B cell (primary cell): ENCODE measurements at regions not wholly inside any gene's neighbourhood (a gene's known extent, or its start where the extent isn't known, plus 50 kb on each side); places are given as distances from the start of the nearest gene placed in this dataset.

Experiments
- ATAC-seq: fragments of 200-7000 bp; cut with Tn5 transposase; one replicate; pipeline ENCODE4 v1.10.0; 2021; ENCODE audit warnings: low read depth, mild to moderate bottlenecking, moderate number of reproducible peaks, moderate library complexity
- CTCF ChIA-PET: fragments of 350-600 bp; sonication (Branson Sonifier 250); formaldehyde crosslinking; loops from one replicate; lab custom pipeline; 2021; ENCODE audit warnings: antibody characterized with exemption, inconsistent platforms; lab: Charles Lee
- POLR2A ChIA-PET: fragments of 350-600 bp; sonication (Branson Sonifier 250); formaldehyde crosslinking; loops from one replicate; lab custom pipeline; 2021; ENCODE audit warnings: antibody characterized with exemption; lab: Charles Lee
- DNase-seq: peaks from one replicate; pipeline ENCODE4 v3.0.0; 2013
- H2AFZ ChIP-seq: 2 replicates; pipeline ENCODE4 v1.6.1; 2012; ENCODE audit warnings: mild to moderate bottlenecking, low read depth, low read length; ENCODE audit not compliant: insufficient read depth, poor library complexity, severe bottlenecking
- H3K27ac ChIP-seq, 2 donors: 1 replicate in 1 of 2; 2 replicates in 1 of 2; pipeline ENCODE4 v1.5.1; 2012 to 2013; ENCODE audit warnings: low read length in 2 of 2, mild to moderate bottlenecking in 2 of 2, moderate library complexity in 1 of 2
- H3K27me3 ChIP-seq, 4 experiments: fragments of 200-600 bp in 1 of 4; sonication (generic) in 1 of 4; replicated peaks in 1 of 4; 1 replicate in 2 of 4; 2 replicates in 2 of 4; pipeline versions ENCODE4 v1.6.1 to v1.7.0; 2013 to 2016; ENCODE audit warnings: low read length in 3 of 4, mild to moderate bottlenecking in 2 of 4, mixed read lengths in 1 of 4, moderate library complexity in 1 of 4; ENCODE audit not compliant: insufficient read depth in 4 of 4, control insufficient read depth in 3 of 4; ENCODE audit errors: control extremely low read depth in 1 of 4
- H3K36me3 ChIP-seq, 2 experiments: replicated peaks in 1 of 2; 1 replicate in 1 of 2; 2 replicates in 1 of 2; pipeline versions ENCODE4 v1.6.1 to v1.7.1; 2013; ENCODE audit warnings: low read length in 1 of 2; ENCODE audit not compliant: insufficient read depth in 2 of 2, control insufficient read depth in 1 of 2; ENCODE audit errors: control extremely low read depth in 1 of 2, extremely low read depth in 1 of 2
- H3K4me1 ChIP-seq, 2 donors: fragments of 200-600 bp in 1 of 2; sonication (generic) in 1 of 2; 1 replicate in 1 of 2; 2 replicates in 1 of 2; pipeline versions ENCODE4 v1.5.1 to v1.6.1; 2013 to 2017; ENCODE audit warnings: low read length in 2 of 2; ENCODE audit not compliant: control insufficient read depth in 2 of 2, insufficient read depth in 2 of 2
- H3K4me2 ChIP-seq: replicated peaks from 2 replicates; pipeline ENCODE3; 2012; ENCODE audit warnings: mild to moderate bottlenecking, low read depth, low read length; ENCODE audit not compliant: poor library complexity, severe bottlenecking
- H3K4me3 ChIP-seq, 5 experiments: fragments of 200-600 bp in 1 of 5; sonication (generic) in 1 of 5; 1 replicate in 3 of 5; 2 replicates in 2 of 5; pipeline versions ENCODE4 v1.5.1 to v1.7.0; 2011 to 2016; ENCODE audit warnings: low read length in 4 of 5, mild to moderate bottlenecking in 4 of 5, low read depth in 2 of 5, control low read depth in 1 of 5, moderate library complexity in 1 of 5; ENCODE audit not compliant: insufficient read depth in 1 of 5; ENCODE audit errors: control extremely low read depth in 1 of 5, extremely low read depth in 1 of 5
- H3K79me2 ChIP-seq: fragments of 200-600 bp; sonication (generic); one replicate; pipeline ENCODE4 v1.6.0; 2016; ENCODE audit warnings: low read length; ENCODE audit not compliant: control insufficient read depth, insufficient read depth
- H3K9ac ChIP-seq: fragments of 200-600 bp; sonication (generic); 2 replicates; pipeline ENCODE4 v1.6.1; 2017; ENCODE audit warnings: mild to moderate bottlenecking, low read length, moderate library complexity
- H3K9me3 ChIP-seq, 3 donors: one replicate each; pipeline versions ENCODE4 v1.6.1 to v1.7.1; 2013; ENCODE audit warnings: low read length in 2 of 3; ENCODE audit not compliant: control insufficient read depth in 2 of 3, insufficient read depth in 1 of 3; ENCODE audit errors: control extremely low read depth in 1 of 3
- H4K20me1 ChIP-seq: 2 replicates; pipeline ENCODE4 v1.6.0; 2012; ENCODE audit warnings: mild to moderate bottlenecking, low read length; ENCODE audit not compliant: insufficient read depth, control insufficient read depth, poor library complexity, severe bottlenecking
- H3K27ac Mint-ChIP-seq: one replicate; pipeline ENCODE4 v1.8.0; 2021; ENCODE audit warnings: mixed read lengths
- H3K27me3 Mint-ChIP-seq: one replicate; pipeline ENCODE4 v1.8.0; 2021; ENCODE audit warnings: mixed read lengths
- H3K4me1 Mint-ChIP-seq: one replicate; pipeline ENCODE4 v1.8.0; 2021; ENCODE audit warnings: mixed read lengths
- H3K4me3 Mint-ChIP-seq: one replicate; pipeline ENCODE4 v1.8.0; 2021; ENCODE audit warnings: mixed read lengths
- H3K9me3 Mint-ChIP-seq: one replicate; pipeline ENCODE4 v1.8.0; 2022; ENCODE audit warnings: mixed read lengths; ENCODE audit not compliant: insufficient read depth
- EZH2 ChIP-seq: IDR thresholded peaks from 2 replicates; pipeline ENCODE4 v1.6.1; 2012; ENCODE audit warnings: borderline replicate concordance, low read depth, mild to moderate bottlenecking, moderate library complexity, low read length; ENCODE audit not compliant: insufficient read depth, poor library complexity, severe bottlenecking
- WGBS: methylation state at CpG from one replicate; pipeline ENCODE4 v1.1.5; 2013; ENCODE audit warnings: missing lambda C conversion rate; ENCODE audit not compliant: insufficient coverage; 5-methylcytosine and 5-hydroxymethylcytosine counted together
- intact Hi-C: fragments of 100-400 bp; cut with micrococcal nuclease; formaldehyde crosslinking; loops from one replicate; pipeline ENCODE4 v1.10.0; 2022
- TF ChIP-seq, protein P1 (sequence below): fragments of 200-600 bp; IDR thresholded peaks from one replicate; pipeline ENCODE4 v1.8.0; 2022; ENCODE audit warnings: antibody characterized with exemption, mild to moderate bottlenecking

DNA sequence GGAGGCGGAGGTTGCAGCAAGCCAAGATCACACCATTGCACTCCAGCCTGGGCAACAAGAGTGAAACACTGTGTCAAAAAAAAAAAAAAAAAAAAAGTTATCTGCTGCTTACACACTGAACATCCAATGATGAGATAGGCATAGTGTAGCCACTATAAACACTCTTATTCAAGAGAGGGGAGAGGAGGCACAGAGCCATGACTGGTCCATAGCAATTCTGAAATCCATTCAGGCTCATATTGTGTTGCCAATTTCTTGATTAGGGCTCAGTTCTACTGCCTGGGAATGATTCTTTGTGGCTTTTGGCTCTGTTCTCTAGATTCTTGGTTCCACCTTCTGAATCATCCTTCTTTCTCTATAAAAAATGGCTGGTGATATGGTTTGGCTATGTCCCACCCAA, 136.1 kb downstream of the ZFP36L2 start:
- no peaks in the 10 kb centered on the region for H3K36me3 ChIP-seq
- Mint-ChIP-seq H3K27ac (peak overlapping the region; percentile 32), H3K4me1 (peaks cover 2% of the 10 kb centered on the region), H3K4me3 (no peak overlapping the region), H3K27me3 (no peaks in the 10 kb centered on the region), H3K9me3 (peaks cover 8% of the 10 kb centered on the region)
- H3K4me1 ChIP-seq: no peaks in the 10 kb centered on the region
- no peak for TF ChIP-seq EZH2
- TF ChIP-seq, protein P1, sequence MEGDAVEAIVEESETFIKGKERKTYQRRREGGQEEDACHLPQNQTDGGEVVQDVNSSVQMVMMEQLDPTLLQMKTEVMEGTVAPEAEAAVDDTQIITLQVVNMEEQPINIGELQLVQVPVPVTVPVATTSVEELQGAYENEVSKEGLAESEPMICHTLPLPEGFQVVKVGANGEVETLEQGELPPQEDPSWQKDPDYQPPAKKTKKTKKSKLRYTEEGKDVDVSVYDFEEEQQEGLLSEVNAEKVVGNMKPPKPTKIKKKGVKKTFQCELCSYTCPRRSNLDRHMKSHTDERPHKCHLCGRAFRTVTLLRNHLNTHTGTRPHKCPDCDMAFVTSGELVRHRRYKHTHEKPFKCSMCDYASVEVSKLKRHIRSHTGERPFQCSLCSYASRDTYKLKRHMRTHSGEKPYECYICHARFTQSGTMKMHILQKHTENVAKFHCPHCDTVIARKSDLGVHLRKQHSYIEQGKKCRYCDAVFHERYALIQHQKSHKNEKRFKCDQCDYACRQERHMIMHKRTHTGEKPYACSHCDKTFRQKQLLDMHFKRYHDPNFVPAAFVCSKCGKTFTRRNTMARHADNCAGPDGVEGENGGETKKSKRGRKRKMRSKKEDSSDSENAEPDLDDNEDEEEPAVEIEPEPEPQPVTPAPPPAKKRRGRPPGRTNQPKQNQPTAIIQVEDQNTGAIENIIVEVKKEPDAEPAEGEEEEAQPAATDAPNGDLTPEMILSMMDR: no peak
- H3K27ac ChIP-seq: no peak overlapping the region
- intact Hi-C loops: no loop called here
- H4K20me1 ChIP-seq: no peaks in the 10 kb centered on the region
- H3K27me3 ChIP-seq: no peaks in the 10 kb centered on the region
- H3K9me3 ChIP-seq: peaks cover 0 to 9% (median 4%) of the 10 kb centered on the region in 3 donors
- CTCF ChIA-PET: no interaction called here
- no peak overlapping the region for H3K4me2 ChIP-seq
- H3K9ac ChIP-seq: no peak overlapping the region
- no peak overlapping the region for H2AFZ ChIP-seq
- ATAC-seq (no peak), DNase-seq (no peak)
- WGBS: no CpG with 5 or more reads among the region's 1 CpG
- H3K4me3 ChIP-seq: no peak overlapping the region
- no peaks in the 10 kb centered on the region for H3K79me2 ChIP-seq
- POLR2A ChIA-PET: no interaction called here

DNA sequence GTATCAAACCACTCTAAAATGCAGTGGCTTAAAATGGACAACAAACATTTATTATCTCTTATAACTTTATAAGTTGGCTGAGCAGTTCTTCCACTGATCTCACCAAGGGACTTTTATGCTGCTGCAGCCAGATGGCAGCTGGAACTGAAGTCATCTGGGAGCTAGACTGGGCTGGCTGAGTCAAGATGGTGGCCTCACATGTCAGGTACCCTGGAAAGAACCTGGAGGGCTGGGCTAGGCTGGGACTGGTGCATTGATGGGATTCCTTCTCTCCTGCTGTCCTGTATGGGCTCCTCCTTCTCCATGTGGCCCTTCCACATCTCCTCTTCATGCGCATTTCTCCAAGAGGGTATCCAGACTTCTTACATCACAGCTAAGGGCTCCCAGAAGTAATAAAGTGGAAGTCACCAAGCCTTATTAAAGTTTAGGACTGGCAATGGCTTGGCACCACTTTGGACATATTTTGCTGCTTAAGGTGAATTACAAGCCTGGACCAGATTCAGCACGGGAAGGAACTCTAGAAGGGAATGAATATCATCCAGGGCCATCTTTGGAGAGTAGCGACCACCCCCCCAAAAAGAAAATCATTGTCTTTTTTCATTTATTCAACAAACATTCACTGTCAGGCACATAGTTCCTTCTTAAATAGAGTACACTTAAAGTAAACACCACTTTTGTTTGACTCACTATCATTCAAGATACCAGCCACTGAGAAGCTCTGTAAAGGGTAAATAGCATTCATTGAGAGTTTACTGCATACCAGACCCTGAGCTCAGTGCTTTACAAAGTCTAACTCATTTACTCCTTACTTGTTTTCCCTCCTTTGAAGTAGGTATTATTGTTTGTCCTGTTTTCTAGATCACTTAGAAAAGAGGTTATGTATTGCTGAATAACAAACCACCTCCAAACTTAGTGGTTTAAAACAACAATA, 138.0 kb downstream of the ZFP36L2 start:
- ChIA-PET POLR2A (no interaction called here), CTCF (no interaction called here)
- no peaks in the 10 kb centered on the region for H4K20me1 ChIP-seq
- H3K4me3 ChIP-seq: no peak overlapping the region
- WGBS: no CpG with 5 or more reads among the region's 3 CpGs
- H3K4me2 ChIP-seq: no peak overlapping the region
- Mint-ChIP-seq H3K4me3 (no peak overlapping the region), H3K27ac (no peak overlapping the region), H3K9me3 (peaks cover 8% of the 10 kb centered on the region), H3K27me3 (no peaks in the 10 kb centered on the region), H3K4me1 (peaks cover 2% of the 10 kb centered on the region)
- no peak overlapping the region for H3K9ac ChIP-seq
- no peaks in the 10 kb centered on the region for H3K4me1 ChIP-seq
- no peaks in the 10 kb centered on the region for H3K36me3 ChIP-seq
- H3K79me2 ChIP-seq: no peaks in the 10 kb centered on the region
- no peaks in the 10 kb centered on the region for H3K27me3 ChIP-seq
- intact Hi-C loops: no loop called here
- H2AFZ ChIP-seq: no peak overlapping the region
- TF ChIP-seq, protein P1: no peak
- TF ChIP-seq EZH2: no peak
- ATAC-seq: no peak
- no peak overlapping the region for H3K27ac ChIP-seq
- no peak for DNase-seq
- H3K9me3 ChIP-seq: peaks cover 0 to 9% (median 4%) of the 10 kb centered on the region in 3 donors
